ENCODE measurements at regions not wholly inside any gene's neighbourhood (a gene's known extent, or its start where the extent isn't known, plus 50 kb on each side); places are given as distances from the start of the nearest gene placed in this dataset.

GRCh38 chr4:144294211-144294610 lies 153.7 kb upstream of the GYPA start:
- Histone ChIP-seq H3K9me2 (replicated peaks; ENCODE audit: control insufficient read depth, low read length) (no peaks in the 10 kb centered on the region), H4K20me1 (ENCODE audit: control insufficient read depth, insufficient read depth, low read depth, low read length) (no peaks in the 10 kb centered on the region), H3K4me3 (ENCODE audit: low read length) (no peak overlapping the region), H3K4me2 (ENCODE audit: low read length) (no peak overlapping the region), H3K4me1 (ENCODE audit: control insufficient read depth, low read length) (no peaks in the 10 kb centered on the region), H3K27me3 (ENCODE audit: control insufficient read depth, low read length) (no peaks in the 10 kb centered on the region), H3F3A (ENCODE audit: control insufficient read depth, insufficient read depth) (no peaks in the 10 kb centered on the region), H3K79me2 (ENCODE audit: control insufficient read depth, low read length) (no peaks in the 10 kb centered on the region), H3K36me3 (ENCODE audit: control insufficient read depth, low read length) (no peaks in the 10 kb centered on the region), H3K27ac (ENCODE audit: low read depth, low read length) (no peak overlapping the region), H3K9me3 (ENCODE audit: control insufficient read depth, insufficient read depth, low read length) (no peaks in the 10 kb centered on the region)
- TF ChIP-seq CTCF (IDR thresholded peaks at IDR 0.05; ENCODE audit: low read depth, low read length, poor library complexity, severe bottlenecking): no peak
- no peak for TF ChIP-seq EZH2phosphoT487 (IDR thresholded peaks at IDR 0.05; ENCODE audit: borderline replicate concordance, low read length)

GRCh38 chr4:144295286-144295995 lies 154.9 kb upstream of the GYPA start:
- H3K4me1 ChIP-seq (ENCODE audit: control insufficient read depth, low read length): no peaks in the 10 kb centered on the region
- H3K4me2 ChIP-seq (ENCODE audit: low read length): no peak overlapping the region
- H3K27me3 ChIP-seq (ENCODE audit: control insufficient read depth, low read length): no peaks in the 10 kb centered on the region
- H3K79me2 ChIP-seq (ENCODE audit: control insufficient read depth, low read length): no peaks in the 10 kb centered on the region
- no peak overlapping the region for H3K27ac ChIP-seq (ENCODE audit: low read depth, low read length)
- no peaks in the 10 kb centered on the region for H3F3A ChIP-seq (ENCODE audit: control insufficient read depth, insufficient read depth)
- H3K4me3 ChIP-seq (ENCODE audit: low read length): no peak overlapping the region
- H3K36me3 ChIP-seq (ENCODE audit: control insufficient read depth, low read length): no peaks in the 10 kb centered on the region
- H3K9me2 ChIP-seq (replicated peaks; ENCODE audit: control insufficient read depth, low read length): no peaks in the 10 kb centered on the region
- no peaks in the 10 kb centered on the region for H4K20me1 ChIP-seq (ENCODE audit: control insufficient read depth, insufficient read depth, low read depth, low read length)
- no peaks in the 10 kb centered on the region for H3K9me3 ChIP-seq (ENCODE audit: control insufficient read depth, insufficient read depth, low read length)
- TF ChIP-seq EZH2phosphoT487 (IDR thresholded peaks at IDR 0.05; ENCODE audit: borderline replicate concordance, low read length): no peak
- no peak for TF ChIP-seq CTCF (IDR thresholded peaks at IDR 0.05; ENCODE audit: low read depth, low read length, poor library complexity, severe bottlenecking)

GRCh38 chr4:144296941-144297340 lies 156.4 kb upstream of the GYPA start:
- H3K4me3 ChIP-seq (ENCODE audit: low read length): no peak overlapping the region
- H3K9me3 ChIP-seq (ENCODE audit: control insufficient read depth, insufficient read depth, low read length): no peaks in the 10 kb centered on the region
- H3K27ac ChIP-seq (ENCODE audit: low read depth, low read length): no peak overlapping the region
- H4K20me1 ChIP-seq (ENCODE audit: control insufficient read depth, insufficient read depth, low read depth, low read length): no peaks in the 10 kb centered on the region
- H3F3A ChIP-seq (ENCODE audit: control insufficient read depth, insufficient read depth): no peaks in the 10 kb centered on the region
- no peaks in the 10 kb centered on the region for H3K36me3 ChIP-seq (ENCODE audit: control insufficient read depth, low read length)
- no peaks in the 10 kb centered on the region for H3K79me2 ChIP-seq (ENCODE audit: control insufficient read depth, low read length)
- no peaks in the 10 kb centered on the region for H3K4me1 ChIP-seq (ENCODE audit: control insufficient read depth, low read length)
- H3K9me2 ChIP-seq (replicated peaks; ENCODE audit: control insufficient read depth, low read length): no peaks in the 10 kb centered on the region
- TF ChIP-seq CTCF (IDR thresholded peaks at IDR 0.05; ENCODE audit: low read depth, low read length, poor library complexity, severe bottlenecking) (no peak), EZH2phosphoT487 (IDR thresholded peaks at IDR 0.05; ENCODE audit: borderline replicate concordance, low read length) (no peak)
- no peak overlapping the region for H3K4me2 ChIP-seq (ENCODE audit: low read length)
- no peaks in the 10 kb centered on the region for H3K27me3 ChIP-seq (ENCODE audit: control insufficient read depth, low read length)

Measured in DOHH2 (cell line).